GM12873 (cell line): ENCODE measurements at regions not wholly inside any gene's neighbourhood (a gene's known extent, or its start where the extent isn't known, plus 50 kb on each side); places are given as distances from the start of the nearest gene placed in this dataset.

Experiments
- CTCF ChIP-seq: IDR thresholded peaks from 2 replicates; pipeline ENCODE4 v1.5.1; 2012; ENCODE audit warnings: low read depth, mild to moderate bottlenecking, moderate library complexity, low read length, control low read depth; ENCODE audit not compliant: insufficient read depth; ENCODE audit errors: missing control alignments

GRCh38 chr1:69502991-69503390 is 64.7 kb upstream of the LRRC7 start:
- TF ChIP-seq CTCF, result no peak

GRCh38 chr1:69504730-69505252 is 62.9 kb upstream of the LRRC7 start:
- TF ChIP-seq CTCF, result no peak

GRCh38 chr1:69506311-69506710 is 61.4 kb upstream of the LRRC7 start:
- no peak for TF ChIP-seq CTCF

- TF ChIP-seq CTCF, result no peak
Observed at GRCh38 chr1:69506721-69507120, 61.0 kb upstream of the LRRC7 start.

GRCh38 chr1:69510026-69510425 is 57.7 kb upstream of the LRRC7 start:
- TF ChIP-seq CTCF, result no peak

GRCh38 chr1:69511426-69512192 is 56.1 kb upstream of the LRRC7 start:
- no peak for TF ChIP-seq CTCF

GRCh38 chr1:69513601-69514000 is 54.1 kb upstream of the LRRC7 start:
- no peak for TF ChIP-seq CTCF
